ENCODE measurements at regions not wholly inside any gene's neighbourhood (a gene's known extent, or its start where the extent isn't known, plus 50 kb on each side); places are given as distances from the start of the nearest gene placed in this dataset.

- DNase-seq (ENCODE audit: extremely low read depth in 1 of 4, low spot score in 3 of 4), result no peak
- BruUV-seq (replicated peaks), result no TSS peak
- H3K9ac ChIP-seq (ENCODE audit: insufficient read depth in 1 of 2, low read depth in 2 of 2, low read length in 2 of 2), result no peak overlapping the region
- POLR2A ChIA-PET, result no interaction called here
- no peak overlapping the region for H3K4me2 ChIP-seq (ENCODE audit: insufficient read depth, low read length)
- H3K9me1 ChIP-seq (ENCODE audit: control insufficient read depth, insufficient read depth, low read length), result no peaks in the 10 kb centered on the region
- WGBS (ENCODE audit: insufficient coverage, low coverage, missing lambda C conversion rate), result 0% methylated on average over 1 of the region's 1 CpG
- ATAC-seq, result no peak
- no peaks in the 10 kb centered on the region for H3K36me3 ChIP-seq (ENCODE audit: control insufficient read depth, insufficient read depth, low read length)
- no peak for TF ChIP-seq SMAD2 (IDR thresholded peaks at IDR 0.05; ENCODE audit: low read depth, low read length)
- TF ChIP-seq THRAP3 (IDR thresholded peaks at IDR 0.05; ENCODE audit: borderline replicate concordance), result no peak
- TF ChIP-seq MXI1 (IDR thresholded peaks at IDR 0.05; ENCODE audit: low read depth, low read length), result no peak
- TF ChIP-seq CBX8 (IDR thresholded peaks at IDR 0.05; ENCODE audit: borderline replicate concordance, extremely low read depth, low read depth, low read length, poor library complexity, severe bottlenecking), result no peak
- H2AFZ ChIP-seq (ENCODE audit: low read depth, low read length), result no peak overlapping the region
- H3K79me2 ChIP-seq (ENCODE audit: control insufficient read depth, insufficient read depth, low read length), result no peaks in the 10 kb centered on the region
- intact Hi-C loops (cut with micrococcal nuclease), result no loop called here
- CTCF ChIA-PET (ENCODE audit: low intra/inter-chr PET ratio), result no interaction called here
- no peak for FAIRE-seq
- H3K27me3 ChIP-seq (ENCODE audit: control insufficient read depth in 2 of 2, insufficient read depth in 2 of 2, low read length in 2 of 2), result no peaks in the 10 kb centered on the region
- no peaks in the 10 kb centered on the region for H3K9me3 ChIP-seq (replicated peaks; ENCODE audit: control insufficient read depth, insufficient read depth, low read depth, low read length)
- in situ Hi-C loops (cut with MboI), result no loop called here
- H3K4me3 ChIP-seq, result no peak overlapping the region
- no peaks in the 10 kb centered on the region for H3K4me1 ChIP-seq (replicated peaks in 1 of 2; ENCODE audit: control insufficient read depth in 2 of 2, insufficient read depth in 2 of 2, low read length in 2 of 2)
- no peaks in the 10 kb centered on the region for H4K20me1 ChIP-seq (replicated peaks; ENCODE audit: control insufficient read depth, insufficient read depth, low read length)
- no peak overlapping the region for H3K27ac ChIP-seq (ENCODE audit: extremely low read depth, low read depth, low read length)
Measured at GRCh38 chr4:87901422-87901992, 68.7 kb downstream of the MEPE start.

- no peak for DNase-seq (ENCODE audit: extremely low read depth in 1 of 4, low spot score in 3 of 4)
- no peak for FAIRE-seq
- POLR2A ChIA-PET, result no interaction called here
- TF ChIP-seq ZC3H11A (IDR thresholded peaks at IDR 0.05; ENCODE audit: low read depth, low read length) (no peak), KDM1A (IDR thresholded peaks at IDR 0.05) (no peak), E2F5 (CRISPR knock-in tag; IDR thresholded peaks at IDR 0.05) (no peak), HMGXB4 (CRISPR knock-in tag; IDR thresholded peaks at IDR 0.05) (no peak), FOXP1 (CRISPR knock-in tag; IDR thresholded peaks at IDR 0.05) (no peak), POLR2A (conservative IDR thresholded peaks at IDR 0.05) (no peak), SMARCA4 (IDR thresholded peaks at IDR 0.05) (no peak), ZBTB8A (IDR thresholded peaks at IDR 0.05; ENCODE audit: partially characterized antibody) (no peak), ZBTB34 (CRISPR knock-in tag; IDR thresholded peaks at IDR 0.05) (no peak)
Measured at GRCh38 chr4:87904639-87905160, 70.8 kb upstream of the SPP1 start.

More at GRCh38 chr4:87904639-87905160, 70.8 kb upstream of the SPP1 start:
- no peaks in the 10 kb centered on the region for H3K9me1 ChIP-seq (ENCODE audit: control insufficient read depth, insufficient read depth, low read length)
- ATAC-seq, result no peak
- no peak overlapping the region for H3K27ac ChIP-seq (ENCODE audit: extremely low read depth, low read depth, low read length)
- no peak overlapping the region for H2AFZ ChIP-seq (ENCODE audit: low read depth, low read length)
- H3K36me3 ChIP-seq (ENCODE audit: control insufficient read depth, insufficient read depth, low read length), result no peaks in the 10 kb centered on the region
- H3K9ac ChIP-seq (ENCODE audit: insufficient read depth in 1 of 2, low read depth in 2 of 2, low read length in 2 of 2), result no peak overlapping the region
- no peak overlapping the region for H3K4me2 ChIP-seq (ENCODE audit: insufficient read depth, low read length)
- H3K4me1 ChIP-seq (replicated peaks in 1 of 2; ENCODE audit: control insufficient read depth in 2 of 2, insufficient read depth in 2 of 2, low read length in 2 of 2), result no peaks in the 10 kb centered on the region
- H3K79me2 ChIP-seq (ENCODE audit: control insufficient read depth, insufficient read depth, low read length), result no peaks in the 10 kb centered on the region
- CTCF ChIA-PET (ENCODE audit: low intra/inter-chr PET ratio), result no interaction called here
- no peaks in the 10 kb centered on the region for H3K9me3 ChIP-seq (replicated peaks; ENCODE audit: control insufficient read depth, insufficient read depth, low read depth, low read length)
- no TSS peak for BruUV-seq (replicated peaks)
- intact Hi-C loops (cut with micrococcal nuclease) (no loop called here), in situ Hi-C loops (cut with MboI) (no loop called here)
- no peak overlapping the region for H3K4me3 ChIP-seq
- no peaks in the 10 kb centered on the region; a peak in 1 of 5 replicates for H3K27me3 ChIP-seq (ENCODE audit: control insufficient read depth in 2 of 2, insufficient read depth in 2 of 2, low read length in 2 of 2)
- WGBS (ENCODE audit: insufficient coverage, low coverage, missing lambda C conversion rate), result 1% methylated on average over 6 of the region's 6 CpGs
- no peaks in the 10 kb centered on the region for H4K20me1 ChIP-seq (replicated peaks; ENCODE audit: control insufficient read depth, insufficient read depth, low read length)
